SK-N-SH (cell line): ENCODE measurements at regions not wholly inside any gene's neighbourhood (a gene's known extent, or its start where the extent isn't known, plus 50 kb on each side); places are given as distances from the start of the nearest gene placed in this dataset.

Source experiments
- CTCF ChIP-seq: fragments of 200-600 bp; sonication (generic); IDR thresholded peaks from 2 replicates; pipeline ENCODE4 v1.6.1; 2017; ENCODE audit warnings: antibody characterized with exemption, mild to moderate bottlenecking, moderate library complexity
- EP300 ChIP-seq, 2 experiments: IDR thresholded peaks; 2 replicates each; pipeline versions ENCODE4 v1.4.0 to v1.6.1; 2012; ENCODE audit warnings: borderline replicate concordance in 1 of 2, low read depth in 1 of 2, low read length in 1 of 2
- EZH2phosphoT487 ChIP-seq: fragments of 200-600 bp; sonication (generic); IDR thresholded peaks from 2 replicates; pipeline ENCODE4 v1.6.1; 2017; ENCODE audit warnings: low read depth, mixed run types, mild to moderate bottlenecking, antibody characterized with exemption, moderate library complexity, borderline replicate concordance
- FOXM1 ChIP-seq: IDR thresholded peaks from 2 replicates; pipeline ENCODE4 v1.4.0; 2012; ENCODE audit warnings: low read depth, mild to moderate bottlenecking
- GABPA ChIP-seq: IDR thresholded peaks from 2 replicates; pipeline ENCODE4 v1.4.0; 2012; ENCODE audit warnings: low read depth, mild to moderate bottlenecking
- GATA2 ChIP-seq: sonication (generic); formaldehyde crosslinking; IDR thresholded peaks from 2 replicates; pipeline ENCODE4 v1.5.0; 2020; ENCODE audit warnings: mild to moderate bottlenecking, missing genetic modification reagents
- IRF3 ChIP-seq: fragments of 150-350 bp; IDR thresholded peaks from 2 replicates; pipeline ENCODE4 v1.6.1; 2016; ENCODE audit warnings: mild to moderate bottlenecking, low read depth, low read length
- MXI1 ChIP-seq: IDR thresholded peaks from 2 replicates; pipeline ENCODE4 v1.6.1; 2012; ENCODE audit warnings: mild to moderate bottlenecking, low read depth, low read length, improper control_type of control experiment
- NRF1 ChIP-seq: IDR thresholded peaks from 2 replicates; pipeline ENCODE4 v1.6.1; 2012; ENCODE audit warnings: low read depth, mild to moderate bottlenecking, low read length
- PBX3 ChIP-seq: IDR thresholded peaks from 2 replicates; pipeline ENCODE4; 2012
- RAD21 ChIP-seq: IDR thresholded peaks from 2 replicates; pipeline ENCODE4 v1.6.1; 2012; ENCODE audit warnings: mild to moderate bottlenecking, low read length
- SIN3A ChIP-seq: IDR thresholded peaks from 2 replicates; pipeline ENCODE4 v1.6.1; 2012; ENCODE audit warnings: low read depth, mild to moderate bottlenecking, low read length, moderate library complexity, borderline replicate concordance
- USF2 ChIP-seq: fragments of 150-350 bp; IDR thresholded peaks from 2 replicates; pipeline ENCODE4 v1.6.1; 2017; ENCODE audit warnings: antibody characterized with exemption, low read length, low read depth, borderline replicate concordance
- YY1 ChIP-seq: IDR thresholded peaks from 2 replicates; pipeline ENCODE4 v1.4.0; 2012; ENCODE audit warnings: low read depth, mild to moderate bottlenecking

GRCh38 chr7:91327346-91327745 is 63.1 kb downstream of the FZD1 start:
- TF ChIP-seq SIN3A (no peak), RAD21 (no peak), YY1 (no peak), PBX3 (no peak), CTCF (no peak), EP300 (IDR thresholded peaks at IDR 0.05; ENCODE audit: borderline replicate concordance in 1 of 2, low read depth in 1 of 2, low read length in 1 of 2) (no peak), NRF1 (no peak), EZH2phosphoT487 (no peak), GABPA (no peak), FOXM1 (no peak), MXI1 (no peak), USF2 (no peak), GATA2 (no peak), IRF3 (no peak)
